Osteoblast (primary cell): ENCODE measurements at regions not wholly inside any gene's neighbourhood (a gene's known extent, or its start where the extent isn't known, plus 50 kb on each side); places are given as distances from the start of the nearest gene placed in this dataset.

Experiments used
- DNase-seq: peaks from one replicate; pipeline ENCODE4 v3.0.0; 2011; ENCODE audit warnings: low spot score, mixed read lengths; ENCODE audit not compliant: insufficient read length; ENCODE audit errors: missing footprints
- H2AFZ ChIP-seq: 2 replicates; pipeline ENCODE4 v1.6.0; 2011; ENCODE audit warnings: mild to moderate bottlenecking, low read length
- H3K27ac ChIP-seq: 2 replicates; pipeline ENCODE4 v1.5.1; 2011; ENCODE audit warnings: mild to moderate bottlenecking, low read depth, low read length, moderate library complexity
- H3K27me3 ChIP-seq: 2 replicates; pipeline ENCODE4 v1.6.0; 2012; ENCODE audit warnings: mild to moderate bottlenecking, control low read depth, inconsistent platforms, low read length, moderate library complexity; ENCODE audit not compliant: insufficient read depth
- H3K36me3 ChIP-seq: 2 replicates; pipeline ENCODE4 v1.5.1; 2011; ENCODE audit warnings: mild to moderate bottlenecking, low read length, control low read depth, moderate library complexity; ENCODE audit not compliant: insufficient read depth
- H3K4me1 ChIP-seq: 2 replicates; pipeline ENCODE4 v1.5.1; 2011; ENCODE audit warnings: mild to moderate bottlenecking, low read length, control low read depth, moderate library complexity; ENCODE audit not compliant: insufficient read depth
- H3K4me2 ChIP-seq: 2 replicates; pipeline ENCODE4 v1.6.0; 2011; ENCODE audit warnings: mild to moderate bottlenecking, low read length; ENCODE audit not compliant: insufficient read depth
- H3K4me3 ChIP-seq: fragments of 200-600 bp; sonication (generic); 3 replicates; pipeline ENCODE4 v1.5.1; 2012; ENCODE audit warnings: mild to moderate bottlenecking, low read length, inconsistent platforms; ENCODE audit not compliant: insufficient read depth
- H3K79me2 ChIP-seq: 2 replicates; pipeline ENCODE4 v1.6.0; 2012; ENCODE audit warnings: mild to moderate bottlenecking, low read length, control low read depth, inconsistent platforms; ENCODE audit not compliant: insufficient read depth
- H3K9me3 ChIP-seq: 2 replicates; pipeline ENCODE4 v1.5.1; 2011; ENCODE audit warnings: low read depth, low read length, control low read depth
- H4K20me1 ChIP-seq: 2 replicates; pipeline ENCODE4 v1.6.0; 2012; ENCODE audit warnings: mild to moderate bottlenecking, low read length, control low read depth; ENCODE audit not compliant: insufficient read depth
- TF ChIP-seq, protein P1 (sequence below): IDR thresholded peaks from 2 replicates; pipeline ENCODE4 v1.5.1; 2011; ENCODE audit warnings: mild to moderate bottlenecking, low read depth, low read length, moderate library complexity; ENCODE audit errors: extremely low read depth

DNA sequence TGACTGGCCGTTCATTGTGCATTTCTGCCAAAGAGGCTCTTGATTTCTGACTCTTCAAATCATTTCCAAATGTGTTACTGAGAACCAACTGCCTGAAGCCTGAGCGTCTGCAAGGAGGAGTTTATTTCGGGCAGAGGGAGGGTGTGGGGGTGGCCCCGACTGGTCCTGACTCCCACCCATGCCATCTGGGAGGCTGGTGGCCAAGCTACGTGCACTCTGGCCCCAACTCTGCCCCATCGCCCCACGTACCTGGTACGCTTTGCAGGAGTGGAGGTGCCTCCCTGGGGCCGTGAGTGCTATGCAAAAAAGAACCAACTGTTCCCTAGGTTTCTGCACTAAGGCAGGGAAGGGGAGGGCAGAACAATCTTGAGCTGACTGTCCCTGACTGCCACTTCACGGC lies 846.8 kb downstream of the BRD1 start:
- Histone ChIP-seq H3K79me2 (no peaks in the 10 kb centered on the region), H3K4me1 (no peaks in the 10 kb centered on the region), H3K27ac (no peak overlapping the region), H3K9me3 (peaks cover 3% of the 10 kb centered on the region), H3K4me2 (no peak overlapping the region), H3K36me3 (no peaks in the 10 kb centered on the region), H3K27me3 (no peaks in the 10 kb centered on the region), H2AFZ (no peak overlapping the region), H4K20me1 (no peaks in the 10 kb centered on the region), H3K4me3 (no peak overlapping the region)
- TF ChIP-seq, protein P1, sequence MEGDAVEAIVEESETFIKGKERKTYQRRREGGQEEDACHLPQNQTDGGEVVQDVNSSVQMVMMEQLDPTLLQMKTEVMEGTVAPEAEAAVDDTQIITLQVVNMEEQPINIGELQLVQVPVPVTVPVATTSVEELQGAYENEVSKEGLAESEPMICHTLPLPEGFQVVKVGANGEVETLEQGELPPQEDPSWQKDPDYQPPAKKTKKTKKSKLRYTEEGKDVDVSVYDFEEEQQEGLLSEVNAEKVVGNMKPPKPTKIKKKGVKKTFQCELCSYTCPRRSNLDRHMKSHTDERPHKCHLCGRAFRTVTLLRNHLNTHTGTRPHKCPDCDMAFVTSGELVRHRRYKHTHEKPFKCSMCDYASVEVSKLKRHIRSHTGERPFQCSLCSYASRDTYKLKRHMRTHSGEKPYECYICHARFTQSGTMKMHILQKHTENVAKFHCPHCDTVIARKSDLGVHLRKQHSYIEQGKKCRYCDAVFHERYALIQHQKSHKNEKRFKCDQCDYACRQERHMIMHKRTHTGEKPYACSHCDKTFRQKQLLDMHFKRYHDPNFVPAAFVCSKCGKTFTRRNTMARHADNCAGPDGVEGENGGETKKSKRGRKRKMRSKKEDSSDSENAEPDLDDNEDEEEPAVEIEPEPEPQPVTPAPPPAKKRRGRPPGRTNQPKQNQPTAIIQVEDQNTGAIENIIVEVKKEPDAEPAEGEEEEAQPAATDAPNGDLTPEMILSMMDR, result no peak
- no peak for DNase-seq

DNA sequence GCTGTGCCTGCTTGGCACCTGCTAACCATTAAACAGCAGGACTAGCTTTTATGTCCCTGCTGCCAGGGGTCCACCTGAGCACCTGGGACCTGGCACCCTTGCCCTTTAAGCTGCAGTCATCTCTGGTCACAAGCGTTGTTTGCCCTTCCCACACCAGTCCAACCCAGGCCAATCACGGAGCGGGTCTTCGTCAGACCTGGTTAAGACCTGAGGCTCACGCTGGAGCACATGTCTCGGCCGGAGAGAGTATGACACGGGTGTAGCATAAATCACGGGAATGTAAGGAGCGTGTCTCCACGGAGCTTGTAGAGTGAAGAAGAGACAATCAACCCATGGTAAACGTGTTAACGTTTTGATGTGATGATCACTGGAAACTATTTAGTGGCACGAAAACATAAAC lies 847.3 kb downstream of the BRD1 start:
- H3K9me3 ChIP-seq, result peaks cover 3% of the 10 kb centered on the region
- TF ChIP-seq, protein P1, result no peak
- no peak overlapping the region for H3K4me2 ChIP-seq
- no peak overlapping the region for H3K27ac ChIP-seq
- no peaks in the 10 kb centered on the region for H3K27me3 ChIP-seq
- no peak overlapping the region for H2AFZ ChIP-seq
- H4K20me1 ChIP-seq, result no peaks in the 10 kb centered on the region
- no peaks in the 10 kb centered on the region for H3K79me2 ChIP-seq
- no peak overlapping the region for H3K4me3 ChIP-seq
- no peaks in the 10 kb centered on the region for H3K4me1 ChIP-seq
- H3K36me3 ChIP-seq, result no peaks in the 10 kb centered on the region
- no peak for DNase-seq

DNA sequence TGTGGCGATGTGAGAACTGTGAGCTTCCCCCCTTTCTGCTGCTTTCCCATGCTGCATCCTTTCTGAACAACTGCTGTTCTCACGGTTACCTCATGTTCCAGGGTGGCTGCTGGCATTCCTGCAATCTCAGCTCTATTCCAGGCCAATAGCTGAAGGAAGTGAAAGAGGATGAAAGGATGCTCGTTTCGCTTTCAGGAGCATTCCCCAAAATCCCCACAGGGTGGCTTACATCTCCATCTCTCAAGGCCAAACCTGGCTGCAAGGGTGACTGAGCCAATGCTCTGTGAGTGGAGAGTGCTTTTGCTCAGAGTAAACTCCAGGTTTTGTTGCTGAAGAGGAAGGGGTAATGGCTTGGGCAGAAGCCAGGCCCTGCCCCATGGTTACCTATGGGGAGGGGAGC lies 848.2 kb downstream of the BRD1 start:
- H3K79me2 ChIP-seq, result no peaks in the 10 kb centered on the region
- peaks cover 3% of the 10 kb centered on the region for H3K9me3 ChIP-seq
- TF ChIP-seq, protein P1, result no peak
- H3K4me1 ChIP-seq, result no peaks in the 10 kb centered on the region
- H3K4me2 ChIP-seq, result no peak overlapping the region
- H3K27me3 ChIP-seq, result no peaks in the 10 kb centered on the region
- H3K27ac ChIP-seq, result no peak overlapping the region
- H3K4me3 ChIP-seq, result no peak overlapping the region
- no peak overlapping the region for H2AFZ ChIP-seq
- no peaks in the 10 kb centered on the region for H3K36me3 ChIP-seq
- no peak for DNase-seq
- no peaks in the 10 kb centered on the region for H4K20me1 ChIP-seq

DNA sequence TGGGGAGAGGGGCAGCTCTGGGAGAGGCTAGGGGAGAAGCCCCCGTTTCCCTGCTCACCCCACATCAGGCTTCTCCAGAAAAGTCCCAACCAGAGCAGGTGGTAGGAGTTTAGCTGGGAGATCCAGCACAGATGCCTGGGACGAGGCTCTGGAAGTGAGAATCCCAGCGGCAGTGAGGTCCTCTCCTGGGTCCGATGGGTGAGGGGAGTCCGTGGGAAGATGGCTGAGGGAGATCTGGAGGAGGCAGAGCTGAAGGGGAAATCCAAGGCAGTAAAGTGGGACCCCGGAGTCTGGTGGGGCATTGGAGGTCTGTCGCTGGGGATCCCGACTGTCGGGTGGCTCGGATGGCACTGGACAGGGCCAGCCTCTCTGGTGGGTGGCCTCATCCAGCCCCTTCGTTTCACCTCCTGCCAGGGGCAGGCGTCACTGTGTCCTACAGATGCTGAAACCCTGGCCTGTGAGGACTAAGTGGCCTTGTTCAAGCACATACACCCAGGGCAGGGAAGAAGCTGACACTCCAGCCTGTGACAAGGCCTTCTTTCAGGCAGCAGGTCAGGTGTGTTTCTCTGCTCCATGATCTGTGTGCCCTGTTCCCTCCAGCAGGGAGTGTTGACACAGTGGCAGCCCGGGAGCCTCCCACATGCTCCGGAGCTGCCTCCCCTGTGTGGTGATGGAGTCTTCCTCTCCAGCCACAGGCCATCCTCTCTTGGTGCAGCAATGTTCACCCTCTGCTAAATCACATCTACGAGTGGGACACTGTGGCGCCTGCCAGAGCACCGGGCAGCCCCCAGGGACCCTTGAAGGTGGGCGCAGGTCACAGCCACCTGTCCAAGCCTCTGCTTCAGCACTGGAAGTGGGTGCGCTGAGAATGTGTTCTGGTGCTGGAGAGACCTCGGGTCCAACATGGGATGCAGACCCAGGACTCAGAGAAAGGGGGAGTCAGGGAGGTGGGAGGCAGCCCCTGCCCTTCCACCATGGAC lies 850.8 kb downstream of the BRD1 start:
- Histone ChIP-seq H3K27me3 (no peaks in the 10 kb centered on the region), H3K36me3 (no peaks in the 10 kb centered on the region), H3K4me3 (no peak overlapping the region), H3K79me2 (no peaks in the 10 kb centered on the region), H2AFZ (no peak overlapping the region), H3K27ac (no peak overlapping the region), H3K4me2 (no peak overlapping the region), H3K4me1 (no peaks in the 10 kb centered on the region), H3K9me3 (peaks cover 3% of the 10 kb centered on the region), H4K20me1 (no peaks in the 10 kb centered on the region)
- DNase-seq, result no peak
- TF ChIP-seq, protein P1, result no peak
